Kidney epithelial cell (primary cell): ENCODE measurements at regions not wholly inside any gene's neighbourhood (a gene's known extent, or its start where the extent isn't known, plus 50 kb on each side); places are given as distances from the start of the nearest gene placed in this dataset.

Experiments
- DNase-seq: peaks from one replicate; pipeline ENCODE4 v3.0.0-alpha.2; 2010; ENCODE audit warnings: low read depth
- H3K27me3 ChIP-seq: 2 replicates; pipeline ENCODE4 v1.6.0; 2011; ENCODE audit warnings: low read length; ENCODE audit not compliant: control insufficient read depth, insufficient read depth
- H3K36me3 ChIP-seq: 2 replicates; pipeline ENCODE4 v1.5.1; 2011; ENCODE audit warnings: low read length; ENCODE audit not compliant: control insufficient read depth, insufficient read depth
- H3K4me3 ChIP-seq: 2 replicates; pipeline ENCODE4 v1.5.1; 2011; ENCODE audit warnings: low read depth, mild to moderate bottlenecking, control low read depth, low read length
- CTCF ChIP-seq: IDR thresholded peaks from 2 replicates; pipeline ENCODE4 v1.5.1; 2011; ENCODE audit warnings: mild to moderate bottlenecking, moderate library complexity, low read length, control low read depth, inconsistent platforms; ENCODE audit not compliant: insufficient read depth, poor library complexity, severe bottlenecking

- no peaks in the 10 kb centered on the region for H3K27me3 ChIP-seq
- no peaks in the 10 kb centered on the region for H3K36me3 ChIP-seq
- no peak overlapping the region for H3K4me3 ChIP-seq
- no peak for DNase-seq
- no peak for TF ChIP-seq CTCF
Measured at GRCh38 chr21:28111151-28111619, 881.5 kb downstream of the LTN1 start.

DNA sequence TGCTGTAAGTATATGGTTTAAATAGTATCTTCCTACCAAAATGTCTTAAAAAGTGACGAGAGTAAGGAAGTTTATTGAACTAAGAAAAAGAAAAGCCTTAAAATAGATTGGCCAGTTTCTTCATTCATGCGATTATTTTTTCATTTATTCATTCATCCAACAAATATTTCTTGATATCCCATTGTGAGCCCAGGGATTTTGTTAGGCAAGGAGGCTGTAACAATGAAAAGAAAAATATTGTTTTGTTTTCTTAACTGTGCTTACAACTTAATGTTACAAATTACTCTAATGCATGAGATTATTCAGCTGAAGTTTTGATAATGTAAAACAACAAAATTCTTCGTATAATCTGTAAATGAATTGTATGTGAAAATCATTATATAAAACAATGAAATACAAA lies 882.0 kb downstream of the LTN1 start:
- no peak overlapping the region for H3K4me3 ChIP-seq
- no peak for DNase-seq
- no peak for TF ChIP-seq CTCF
- no peaks in the 10 kb centered on the region for H3K27me3 ChIP-seq
- no peaks in the 10 kb centered on the region for H3K36me3 ChIP-seq

GRCh38 chr21:28110074-28110473 lies 882.6 kb downstream of the LTN1 start:
- no peaks in the 10 kb centered on the region for H3K27me3 ChIP-seq
- TF ChIP-seq CTCF: no peak
- H3K36me3 ChIP-seq: no peaks in the 10 kb centered on the region
- no peak overlapping the region for H3K4me3 ChIP-seq
- no peak for DNase-seq

DNA sequence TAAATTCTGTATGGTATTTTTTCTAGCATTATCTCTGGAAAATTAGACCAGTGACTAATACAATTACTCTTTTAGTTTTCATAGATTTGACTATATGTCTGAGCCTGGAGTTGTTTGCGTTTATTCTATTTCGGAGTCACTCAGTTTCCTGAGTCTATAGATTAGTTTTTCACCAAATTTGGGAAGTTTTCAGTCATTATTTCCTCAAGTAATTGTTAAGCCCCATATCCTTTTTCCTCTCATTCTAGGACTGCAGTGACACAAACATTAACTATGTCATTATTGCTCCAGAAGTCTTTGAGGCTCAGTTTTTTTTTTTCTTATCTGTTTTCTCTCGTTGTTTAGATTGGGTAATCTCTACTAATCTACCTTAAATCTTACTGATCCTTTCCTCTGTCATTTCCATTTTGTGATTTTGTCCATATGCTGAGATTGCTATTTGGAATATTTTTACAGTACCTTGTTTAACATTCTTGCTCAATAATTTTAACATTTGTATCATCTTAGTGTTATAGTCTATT lies 886.2 kb downstream of the LTN1 start:
- Histone ChIP-seq H3K27me3 (no peaks in the 10 kb centered on the region), H3K4me3 (no peak overlapping the region), H3K36me3 (no peaks in the 10 kb centered on the region)
- no peak for DNase-seq
- no peak for TF ChIP-seq CTCF

GRCh38 chr21:28104346-28104745 lies 888.3 kb downstream of the LTN1 start:
- H3K4me3 ChIP-seq: no peak overlapping the region
- H3K27me3 ChIP-seq: no peaks in the 10 kb centered on the region
- TF ChIP-seq CTCF: no peak
- DNase-seq: no peak
- H3K36me3 ChIP-seq: no peaks in the 10 kb centered on the region

DNA sequence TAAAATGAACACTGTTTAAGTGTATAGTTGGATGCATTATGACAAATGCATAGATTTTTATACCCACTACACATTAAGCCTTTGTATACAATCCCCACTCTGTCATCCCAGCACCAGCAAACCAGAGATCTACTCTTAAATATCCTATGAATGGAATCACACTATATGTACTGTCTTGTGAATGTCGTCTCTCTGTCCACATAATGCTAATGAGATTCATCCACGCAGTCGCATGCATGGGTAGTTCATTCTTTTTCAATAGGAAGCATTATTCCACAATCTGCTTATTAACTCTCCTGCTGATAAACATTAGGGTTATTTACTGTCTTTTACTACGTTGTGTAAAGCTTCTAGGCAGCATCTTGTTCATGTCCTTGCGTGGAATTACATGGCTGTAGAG lies 892.3 kb downstream of the LTN1 start:
- no peaks in the 10 kb centered on the region for H3K36me3 ChIP-seq
- no peak for DNase-seq
- H3K4me3 ChIP-seq: no peak overlapping the region

More for the DNA sequence above, 892.3 kb downstream of the LTN1 start:
- no peak for TF ChIP-seq CTCF
- no peaks in the 10 kb centered on the region for H3K27me3 ChIP-seq
